Loucy (cell line): ENCODE measurements at regions not wholly inside any gene's neighbourhood (a gene's known extent, or its start where the extent isn't known, plus 50 kb on each side); places are given as distances from the start of the nearest gene placed in this dataset.

Experiments used
- EZH2phosphoT487 ChIP-seq: fragments of 200-600 bp; IDR thresholded peaks from 2 replicates; pipeline ENCODE4 v1.6.1; 2018; ENCODE audit warnings: antibody characterized with exemption, mild to moderate bottlenecking, moderate library complexity, borderline replicate concordance
- TF ChIP-seq, protein P1 (sequence below): fragments of 200-600 bp; sonication (generic); conservative IDR thresholded peaks from 2 replicates; pipeline ENCODE4 v1.5.1; 2014; ENCODE audit warnings: mild to moderate bottlenecking, antibody characterized with exemption, low read length

DNA sequence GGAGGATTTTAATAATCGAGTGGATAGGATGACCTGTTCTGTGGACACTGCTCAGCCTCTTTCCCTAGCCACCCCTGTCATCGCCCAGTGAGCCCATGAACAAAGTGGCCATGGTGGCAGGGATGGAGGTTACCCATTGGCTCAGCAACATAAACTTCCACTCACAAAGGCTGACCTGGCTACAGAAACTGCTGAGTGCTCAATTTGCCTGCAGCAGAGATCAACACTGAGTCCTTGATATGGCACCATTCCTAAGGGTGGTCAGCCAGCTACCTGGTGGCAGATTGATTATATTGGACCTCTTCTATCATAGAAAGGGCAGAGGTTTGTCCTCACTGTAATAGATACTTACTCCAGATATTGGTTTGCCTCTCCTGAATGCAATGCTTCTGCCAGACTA lies 465.4 kb upstream of the FBXO33 start:
- TF ChIP-seq, protein P1, sequence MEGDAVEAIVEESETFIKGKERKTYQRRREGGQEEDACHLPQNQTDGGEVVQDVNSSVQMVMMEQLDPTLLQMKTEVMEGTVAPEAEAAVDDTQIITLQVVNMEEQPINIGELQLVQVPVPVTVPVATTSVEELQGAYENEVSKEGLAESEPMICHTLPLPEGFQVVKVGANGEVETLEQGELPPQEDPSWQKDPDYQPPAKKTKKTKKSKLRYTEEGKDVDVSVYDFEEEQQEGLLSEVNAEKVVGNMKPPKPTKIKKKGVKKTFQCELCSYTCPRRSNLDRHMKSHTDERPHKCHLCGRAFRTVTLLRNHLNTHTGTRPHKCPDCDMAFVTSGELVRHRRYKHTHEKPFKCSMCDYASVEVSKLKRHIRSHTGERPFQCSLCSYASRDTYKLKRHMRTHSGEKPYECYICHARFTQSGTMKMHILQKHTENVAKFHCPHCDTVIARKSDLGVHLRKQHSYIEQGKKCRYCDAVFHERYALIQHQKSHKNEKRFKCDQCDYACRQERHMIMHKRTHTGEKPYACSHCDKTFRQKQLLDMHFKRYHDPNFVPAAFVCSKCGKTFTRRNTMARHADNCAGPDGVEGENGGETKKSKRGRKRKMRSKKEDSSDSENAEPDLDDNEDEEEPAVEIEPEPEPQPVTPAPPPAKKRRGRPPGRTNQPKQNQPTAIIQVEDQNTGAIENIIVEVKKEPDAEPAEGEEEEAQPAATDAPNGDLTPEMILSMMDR: no peak
- TF ChIP-seq EZH2phosphoT487: no peak
